Stimulated activated CD4-positive, alpha-beta T cell treated with anti-CD3 and anti-CD28 coated beads, Interleukin-2, amount 100 ng/mL, for 4 hours (primary cell): ENCODE measurements at regions not wholly inside any gene's neighbourhood (a gene's known extent, or its start where the extent isn't known, plus 50 kb on each side); places are given as distances from the start of the nearest gene placed in this dataset.
"Not testable (repeated sequence)": the region's sequence is repeated elsewhere in the genome, so short reads cannot be mapped to it uniquely, and the experiment has no call there.

Source experiments
- DNase-seq: peaks from one replicate; pipeline ENCODE4 v3.0.0-alpha.2; 2020; ENCODE audit warnings: low read depth

- DNase-seq = no peak
Measured at GRCh38 chr22:27252282-27253049, 549.1 kb downstream of the MN1 start.

GRCh38 chr22:27253108-27253902, 548.3 kb downstream of the MN1 start:
- no peak for DNase-seq

- DNase-seq = not testable (repeated sequence)
Measured at GRCh38 chr22:27254063-27254462, 547.5 kb downstream of the MN1 start.

- no peak for DNase-seq
Measured at GRCh38 chr22:27255580-27255979, 546.0 kb downstream of the MN1 start.

- DNase-seq = no peak
Measured at GRCh38 chr22:27257987-27258386, 543.6 kb downstream of the MN1 start.

- DNase-seq = no peak
Measured at GRCh38 chr22:27258616-27259172, 542.9 kb downstream of the MN1 start.

GRCh38 chr22:27259433-27259832, 542.1 kb downstream of the MN1 start:
- no peak for DNase-seq

- no peak for DNase-seq
Measured at GRCh38 chr22:27260087-27260698, 541.4 kb downstream of the MN1 start.

GRCh38 chr22:27262361-27262760, 539.2 kb downstream of the MN1 start:
- no peak for DNase-seq

GRCh38 chr22:27264184-27264583, 537.4 kb downstream of the MN1 start:
- DNase-seq = no peak

GRCh38 chr22:27267145-27267544, 534.4 kb downstream of the MN1 start:
- DNase-seq = no peak

- no peak for DNase-seq
Measured at GRCh38 chr22:27269751-27270543, 531.6 kb downstream of the MN1 start.

- DNase-seq = no peak
Measured at GRCh38 chr22:27270818-27271510, 530.6 kb downstream of the MN1 start.

GRCh38 chr22:27273436-27273835, 528.1 kb downstream of the MN1 start:
- DNase-seq = no peak

GRCh38 chr22:27273853-27274252, 527.7 kb downstream of the MN1 start:
- DNase-seq = no peak

GRCh38 chr22:27274770-27275449, 526.6 kb downstream of the MN1 start:
- DNase-seq = no peak

GRCh38 chr22:27278946-27279345, 522.6 kb downstream of the MN1 start:
- no peak for DNase-seq

GRCh38 chr22:27283240-27283639, 518.3 kb downstream of the MN1 start:
- DNase-seq = no peak

GRCh38 chr22:27283714-27284113, 517.8 kb downstream of the MN1 start:
- no peak for DNase-seq

GRCh38 chr22:27284324-27284723, 517.2 kb downstream of the MN1 start:
- no peak for DNase-seq

GRCh38 chr22:27286711-27287110, 514.8 kb downstream of the MN1 start:
- no peak for DNase-seq
